DND-41 (cell line): ENCODE measurements at regions not wholly inside any gene's neighbourhood (a gene's known extent, or its start where the extent isn't known, plus 50 kb on each side); places are given as distances from the start of the nearest gene placed in this dataset.

Experiments used
- EZH2 ChIP-seq: IDR thresholded peaks from 3 replicates; pipeline ENCODE4 v1.6.1; 2012; ENCODE audit warnings: borderline replicate concordance, low read depth, mild to moderate bottlenecking, moderate library complexity, low read length, inconsistent platforms; ENCODE audit not compliant: severe bottlenecking
- TF ChIP-seq, protein P1 (sequence below): IDR thresholded peaks from 2 replicates; pipeline ENCODE4 v1.5.1; 2012; ENCODE audit warnings: borderline replicate concordance, low read length, moderate library complexity, mild to moderate bottlenecking; ENCODE audit not compliant: poor library complexity, severe bottlenecking; ENCODE audit errors: extremely low read depth

DNA sequence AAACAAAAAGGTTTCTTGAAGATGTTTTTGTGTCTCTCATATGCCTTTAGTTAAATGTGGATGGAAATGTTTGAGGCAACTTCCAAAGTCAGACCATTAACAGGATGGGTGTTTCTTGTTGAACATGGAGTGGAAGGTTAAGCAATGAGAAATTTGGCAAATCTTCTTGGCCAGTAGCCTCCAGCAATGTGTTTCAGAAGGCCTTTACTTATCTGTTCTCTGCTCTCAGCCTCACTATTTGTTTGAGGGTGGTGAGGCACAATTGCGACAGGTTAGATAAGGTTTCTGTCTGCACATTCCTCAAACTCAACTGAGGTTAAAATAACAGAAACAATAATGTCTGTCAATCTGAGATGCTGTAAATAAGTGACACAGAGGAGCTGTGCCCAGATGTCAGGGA is 1019.0 kb downstream of the DIAPH3 start:
- TF ChIP-seq, protein P1, sequence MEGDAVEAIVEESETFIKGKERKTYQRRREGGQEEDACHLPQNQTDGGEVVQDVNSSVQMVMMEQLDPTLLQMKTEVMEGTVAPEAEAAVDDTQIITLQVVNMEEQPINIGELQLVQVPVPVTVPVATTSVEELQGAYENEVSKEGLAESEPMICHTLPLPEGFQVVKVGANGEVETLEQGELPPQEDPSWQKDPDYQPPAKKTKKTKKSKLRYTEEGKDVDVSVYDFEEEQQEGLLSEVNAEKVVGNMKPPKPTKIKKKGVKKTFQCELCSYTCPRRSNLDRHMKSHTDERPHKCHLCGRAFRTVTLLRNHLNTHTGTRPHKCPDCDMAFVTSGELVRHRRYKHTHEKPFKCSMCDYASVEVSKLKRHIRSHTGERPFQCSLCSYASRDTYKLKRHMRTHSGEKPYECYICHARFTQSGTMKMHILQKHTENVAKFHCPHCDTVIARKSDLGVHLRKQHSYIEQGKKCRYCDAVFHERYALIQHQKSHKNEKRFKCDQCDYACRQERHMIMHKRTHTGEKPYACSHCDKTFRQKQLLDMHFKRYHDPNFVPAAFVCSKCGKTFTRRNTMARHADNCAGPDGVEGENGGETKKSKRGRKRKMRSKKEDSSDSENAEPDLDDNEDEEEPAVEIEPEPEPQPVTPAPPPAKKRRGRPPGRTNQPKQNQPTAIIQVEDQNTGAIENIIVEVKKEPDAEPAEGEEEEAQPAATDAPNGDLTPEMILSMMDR: no peak
- TF ChIP-seq EZH2: no peak
